SJSA1 (cell line): ENCODE measurements at regions not wholly inside any gene's neighbourhood (a gene's known extent, or its start where the extent isn't known, plus 50 kb on each side); places are given as distances from the start of the nearest gene placed in this dataset.

Experiments used
- DNase-seq, 2 experiments: peaks; one replicate each; pipeline ENCODE4 v3.0.0-alpha.2; 2015 to 2020; ENCODE audit warnings: low spot score in 2 of 2, low read depth in 1 of 2
- H3K27ac ChIP-seq: fragments of 250-450 bp; sonication (Bioruptor Pico); 2 replicates; pipeline ENCODE4 v1.5.1; 2020; ENCODE audit warnings: mild to moderate bottlenecking, moderate library complexity
- H3K27me3 ChIP-seq: fragments of 250-450 bp; sonication (Bioruptor Pico); replicated peaks from 2 replicates; pipeline ENCODE4 v1.5.1; 2020; ENCODE audit warnings: mild to moderate bottlenecking, moderate library complexity
- H3K36me3 ChIP-seq: fragments of 250-450 bp; sonication (Bioruptor Pico); 2 replicates; pipeline ENCODE4 v1.5.1; 2020; ENCODE audit warnings: mild to moderate bottlenecking
- H3K4me1 ChIP-seq: fragments of 250-450 bp; sonication (Bioruptor Pico); replicated peaks from 2 replicates; pipeline ENCODE4 v1.6.1; 2021; ENCODE audit warnings: mild to moderate bottlenecking
- H3K4me3 ChIP-seq: fragments of 250-450 bp; sonication (Bioruptor Pico); 2 replicates; pipeline ENCODE4 v1.5.1; 2020; ENCODE audit warnings: mild to moderate bottlenecking
- H3K9me3 ChIP-seq: fragments of 250-450 bp; sonication (Bioruptor Pico); replicated peaks from 2 replicates; pipeline ENCODE4 v1.5.1; 2020; ENCODE audit warnings: mild to moderate bottlenecking

DNA sequence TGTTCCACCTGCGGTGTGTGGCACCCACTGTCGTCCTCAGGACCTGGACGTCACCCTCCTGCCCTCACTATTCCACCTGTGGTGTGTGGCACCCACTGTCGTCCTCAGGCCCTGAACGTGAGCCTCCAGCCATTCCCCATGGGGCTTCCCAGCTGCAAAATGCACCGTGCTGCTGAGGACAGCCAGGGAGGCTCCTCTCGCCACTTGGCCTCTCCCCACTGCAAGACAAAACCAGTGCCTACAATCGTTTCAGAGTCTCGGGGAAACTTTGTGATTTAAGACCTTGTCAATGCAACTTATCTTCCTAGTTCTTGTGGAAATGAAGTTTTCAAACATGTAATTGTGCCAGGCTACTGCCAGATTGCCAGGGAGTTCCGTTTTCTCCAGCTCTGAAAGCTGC is 319.3 kb upstream of the SALL3 start:
- Histone ChIP-seq H3K4me1 (no peaks in the 10 kb centered on the region), H3K27ac (no peak overlapping the region), H3K4me3 (no peak overlapping the region), H3K27me3 (no peaks in the 10 kb centered on the region), H3K9me3 (peaks cover 18% of the 10 kb centered on the region), H3K36me3 (no peaks in the 10 kb centered on the region)
- DNase-seq, result no peak

- H3K4me1 ChIP-seq, result no peaks in the 10 kb centered on the region
- peaks cover 9% of the 10 kb centered on the region for H3K9me3 ChIP-seq
- H3K4me3 ChIP-seq, result no peak overlapping the region
- H3K27me3 ChIP-seq, result no peaks in the 10 kb centered on the region
- no peak overlapping the region for H3K27ac ChIP-seq
- H3K36me3 ChIP-seq, result no peaks in the 10 kb centered on the region
- peak in 1 of 2 experiments; percentile 19 for DNase-seq
These were observed 318.3 kb upstream of the SALL3 start for GRCh38 chr18:78661316-78661715.

DNA sequence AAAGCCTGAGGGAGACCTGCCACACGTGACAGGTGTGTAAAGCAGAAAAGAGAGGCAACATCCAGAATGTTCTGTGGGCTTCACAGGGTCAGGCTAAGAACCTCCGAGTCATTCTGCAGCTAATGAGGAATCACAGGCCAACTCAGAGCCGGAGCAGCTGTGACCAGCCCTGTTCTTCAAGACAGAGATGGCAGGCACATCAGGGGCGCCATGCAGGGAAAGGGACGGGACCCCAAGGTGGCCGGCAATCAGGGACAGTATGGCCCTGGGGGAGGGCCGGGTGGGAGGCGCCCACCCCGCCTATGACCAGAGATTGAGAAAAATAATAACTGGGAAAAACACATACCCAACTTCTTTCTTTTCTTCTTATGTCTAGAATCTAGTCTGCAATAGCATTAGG is 316.7 kb upstream of the SALL3 start:
- no peak overlapping the region for H3K4me3 ChIP-seq
- H3K4me1 ChIP-seq, result no peaks in the 10 kb centered on the region
- peaks cover 7% of the 10 kb centered on the region for H3K9me3 ChIP-seq
- no peak overlapping the region for H3K27ac ChIP-seq
- no peak for DNase-seq
- no peaks in the 10 kb centered on the region for H3K27me3 ChIP-seq
- no peaks in the 10 kb centered on the region for H3K36me3 ChIP-seq

GRCh38 chr18:78664048-78664447 is 315.6 kb upstream of the SALL3 start:
- Histone ChIP-seq H3K4me3 (no peak overlapping the region), H3K4me1 (no peaks in the 10 kb centered on the region), H3K9me3 (peaks cover 11% of the 10 kb centered on the region), H3K36me3 (no peaks in the 10 kb centered on the region), H3K27me3 (no peaks in the 10 kb centered on the region), H3K27ac (no peak overlapping the region)
- no peak for DNase-seq

DNA sequence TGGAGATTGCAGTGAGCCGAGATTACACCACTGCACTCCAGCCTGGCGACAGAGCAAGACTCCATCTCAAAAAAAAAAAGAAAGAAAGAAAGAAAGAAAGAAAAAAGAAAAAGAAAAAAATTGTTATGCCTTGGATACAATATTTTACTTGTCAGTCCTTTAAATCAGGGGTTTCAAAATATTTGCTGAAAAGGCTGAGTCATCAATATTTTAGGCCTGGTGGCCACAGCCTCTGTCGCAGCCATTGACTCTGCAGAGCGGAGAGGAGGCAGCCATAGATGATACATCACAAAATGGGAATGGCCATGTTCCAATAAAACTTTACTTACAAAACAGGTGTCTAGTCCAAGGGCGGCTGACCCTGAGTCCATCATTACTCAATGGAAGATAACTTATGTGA is 314.8 kb upstream of the SALL3 start:
- Histone ChIP-seq H3K27me3 (no peaks in the 10 kb centered on the region), H3K27ac (no peak overlapping the region), H3K9me3 (peaks cover 7% of the 10 kb centered on the region), H3K4me3 (no peak overlapping the region), H3K4me1 (no peaks in the 10 kb centered on the region), H3K36me3 (no peaks in the 10 kb centered on the region)
- no peak for DNase-seq

DNA sequence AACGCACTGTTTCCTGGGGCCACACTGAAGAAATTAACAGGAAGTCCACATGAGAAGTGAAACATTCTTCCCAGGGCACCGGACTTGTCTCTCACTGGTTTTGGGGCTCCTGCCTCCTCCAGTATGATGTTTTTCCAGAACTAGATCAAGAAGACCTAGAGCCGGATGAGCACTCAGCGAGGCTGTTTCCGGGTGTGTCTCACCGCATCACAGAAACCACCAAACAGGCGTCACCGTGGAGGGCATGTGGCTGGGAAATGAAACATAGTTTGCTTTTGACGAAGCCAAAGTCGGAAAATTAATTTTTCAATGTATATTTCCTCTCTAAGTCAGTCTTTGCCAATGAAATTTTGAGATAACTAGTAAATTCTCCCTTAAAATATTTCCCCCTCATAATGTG is 314.0 kb upstream of the SALL3 start:
- Histone ChIP-seq H3K27me3 (no peaks in the 10 kb centered on the region), H3K27ac (no peak overlapping the region), H3K4me1 (no peaks in the 10 kb centered on the region), H3K9me3 (peaks cover 7% of the 10 kb centered on the region), H3K4me3 (no peak overlapping the region), H3K36me3 (no peaks in the 10 kb centered on the region)
- no peak for DNase-seq

DNA sequence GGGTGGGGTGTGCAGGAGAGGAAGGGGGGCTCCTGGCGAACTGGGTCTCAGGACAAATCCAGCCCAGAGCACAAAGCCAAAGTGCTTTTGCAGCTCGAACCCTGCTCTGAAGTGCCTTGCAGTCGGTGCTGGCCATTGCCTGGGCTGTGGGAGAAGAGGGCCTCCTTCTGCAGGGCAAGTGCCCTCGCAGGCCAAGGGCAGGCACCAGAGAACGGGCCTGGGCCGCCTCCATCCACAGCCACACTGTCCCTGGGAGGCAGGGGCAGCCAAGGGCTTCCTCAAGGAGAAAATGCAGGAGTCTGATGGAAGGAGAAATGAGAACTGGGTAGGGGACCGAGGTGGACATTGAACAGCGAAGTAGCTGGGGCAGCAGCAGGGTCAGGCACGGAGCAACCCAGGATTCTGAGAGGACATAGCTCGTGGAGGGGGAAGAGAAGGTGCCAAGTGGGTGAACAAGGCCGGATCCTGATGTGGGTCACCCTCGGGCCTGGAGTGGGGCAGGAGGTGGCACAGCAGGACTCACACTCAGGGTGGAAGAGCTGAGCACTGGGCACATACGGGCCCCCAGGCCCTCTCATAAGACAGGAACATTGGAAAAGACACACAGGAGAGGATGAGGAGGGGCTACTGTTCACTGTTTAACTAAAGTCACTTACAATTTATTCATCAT is 312.8 kb upstream of the SALL3 start:
- H3K4me3 ChIP-seq, result no peak overlapping the region
- no peak overlapping the region for H3K27ac ChIP-seq
- peaks cover 11% of the 10 kb centered on the region for H3K9me3 ChIP-seq
- H3K27me3 ChIP-seq, result no peaks in the 10 kb centered on the region
- no peaks in the 10 kb centered on the region for H3K36me3 ChIP-seq
- no peak for DNase-seq
- H3K4me1 ChIP-seq, result no peaks in the 10 kb centered on the region

DNA sequence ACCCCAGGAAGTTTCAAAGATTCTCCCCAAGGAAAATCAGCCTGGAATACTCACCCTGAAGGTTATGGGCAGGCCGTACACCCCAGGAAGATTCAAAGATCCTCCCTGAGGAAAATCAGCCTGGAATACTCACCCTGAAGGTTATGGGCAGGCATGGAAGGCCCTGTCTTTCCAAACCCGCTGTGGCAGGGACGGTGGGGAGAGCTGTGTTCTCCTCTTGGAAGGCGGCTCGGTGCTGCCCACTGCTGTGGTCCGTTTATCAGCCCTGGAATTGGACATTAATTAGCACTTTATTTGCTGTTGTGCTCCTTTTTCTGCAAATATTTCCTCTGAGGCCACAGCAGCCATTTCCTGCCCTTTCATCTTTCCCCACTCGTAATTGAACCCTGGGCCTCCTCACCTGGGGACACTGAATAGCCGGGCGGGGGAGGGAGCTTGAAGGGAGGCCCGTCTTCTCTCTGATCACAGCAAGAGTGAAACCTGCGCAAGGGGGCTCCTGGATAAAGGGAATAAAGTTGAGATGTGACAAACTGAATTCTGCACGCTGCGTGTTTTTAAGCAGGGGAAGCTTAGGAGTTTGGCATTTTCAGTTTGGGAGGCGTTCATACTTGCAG is 308.7 kb upstream of the SALL3 start:
- peaks cover 16% of the 10 kb centered on the region for H3K9me3 ChIP-seq
- H3K27ac ChIP-seq, result no peak overlapping the region
- H3K36me3 ChIP-seq, result no peaks in the 10 kb centered on the region
- no peaks in the 10 kb centered on the region for H3K27me3 ChIP-seq
- no peak for DNase-seq
- no peak overlapping the region for H3K4me3 ChIP-seq
- no peaks in the 10 kb centered on the region for H3K4me1 ChIP-seq

DNA sequence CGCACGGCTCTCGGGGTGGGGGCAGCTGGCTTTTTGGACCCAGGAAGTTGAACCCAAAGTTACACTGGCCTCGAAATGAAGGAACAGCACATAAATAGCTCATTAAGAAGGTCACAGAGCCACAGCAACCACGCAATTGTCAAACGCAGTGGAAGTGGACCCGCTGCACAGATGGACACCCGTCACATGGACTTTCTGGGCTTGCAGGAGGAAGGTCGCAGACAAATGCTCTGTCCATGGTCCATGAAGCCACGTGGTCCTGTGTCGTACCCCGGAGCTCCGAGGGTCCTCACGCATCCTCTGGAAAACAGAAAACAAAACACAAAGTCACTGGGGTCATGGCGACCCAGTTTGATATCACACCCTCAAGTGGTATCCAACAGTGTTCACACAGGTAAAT is 308.1 kb upstream of the SALL3 start:
- no peaks in the 10 kb centered on the region for H3K36me3 ChIP-seq
- H3K4me1 ChIP-seq, result no peaks in the 10 kb centered on the region
- no peaks in the 10 kb centered on the region for H3K27me3 ChIP-seq
- no peak for DNase-seq
- H3K4me3 ChIP-seq, result no peak overlapping the region
- H3K27ac ChIP-seq, result no peak overlapping the region
- H3K9me3 ChIP-seq, result peaks cover 16% of the 10 kb centered on the region

DNA sequence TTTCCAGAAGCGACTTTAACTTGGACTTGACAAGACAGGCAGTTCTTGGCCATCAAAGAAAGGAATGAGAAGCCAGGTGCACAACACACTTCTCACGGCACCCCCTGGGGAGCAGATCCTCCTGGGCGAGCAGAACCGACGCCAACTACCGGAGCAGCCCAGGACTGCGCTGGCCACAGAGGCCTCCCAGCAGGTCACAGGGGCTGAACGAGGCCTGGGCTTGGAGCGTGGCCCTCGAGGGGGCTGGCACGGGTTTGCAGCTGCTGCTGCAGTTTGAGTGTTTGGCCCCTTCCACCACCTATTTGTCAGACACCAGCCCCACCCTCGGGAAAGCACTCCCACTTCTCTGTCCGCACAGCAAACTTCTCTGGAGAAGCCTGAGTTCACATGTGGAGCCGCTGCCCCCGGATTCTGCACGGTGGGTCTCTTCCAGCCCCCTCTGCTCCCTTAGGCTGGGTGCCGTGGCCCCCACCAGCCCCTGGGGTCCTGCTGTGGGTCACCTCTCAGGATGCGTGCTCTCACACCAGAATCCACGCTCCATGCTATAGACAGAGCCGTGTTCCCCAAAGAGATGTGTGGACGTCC is 306.7 kb upstream of the SALL3 start:
- no peak for DNase-seq
- peaks cover 16% of the 10 kb centered on the region for H3K9me3 ChIP-seq
- H3K4me1 ChIP-seq, result no peaks in the 10 kb centered on the region
- no peak overlapping the region for H3K4me3 ChIP-seq
- no peaks in the 10 kb centered on the region for H3K27me3 ChIP-seq
- no peak overlapping the region for H3K27ac ChIP-seq
- H3K36me3 ChIP-seq, result no peaks in the 10 kb centered on the region

DNA sequence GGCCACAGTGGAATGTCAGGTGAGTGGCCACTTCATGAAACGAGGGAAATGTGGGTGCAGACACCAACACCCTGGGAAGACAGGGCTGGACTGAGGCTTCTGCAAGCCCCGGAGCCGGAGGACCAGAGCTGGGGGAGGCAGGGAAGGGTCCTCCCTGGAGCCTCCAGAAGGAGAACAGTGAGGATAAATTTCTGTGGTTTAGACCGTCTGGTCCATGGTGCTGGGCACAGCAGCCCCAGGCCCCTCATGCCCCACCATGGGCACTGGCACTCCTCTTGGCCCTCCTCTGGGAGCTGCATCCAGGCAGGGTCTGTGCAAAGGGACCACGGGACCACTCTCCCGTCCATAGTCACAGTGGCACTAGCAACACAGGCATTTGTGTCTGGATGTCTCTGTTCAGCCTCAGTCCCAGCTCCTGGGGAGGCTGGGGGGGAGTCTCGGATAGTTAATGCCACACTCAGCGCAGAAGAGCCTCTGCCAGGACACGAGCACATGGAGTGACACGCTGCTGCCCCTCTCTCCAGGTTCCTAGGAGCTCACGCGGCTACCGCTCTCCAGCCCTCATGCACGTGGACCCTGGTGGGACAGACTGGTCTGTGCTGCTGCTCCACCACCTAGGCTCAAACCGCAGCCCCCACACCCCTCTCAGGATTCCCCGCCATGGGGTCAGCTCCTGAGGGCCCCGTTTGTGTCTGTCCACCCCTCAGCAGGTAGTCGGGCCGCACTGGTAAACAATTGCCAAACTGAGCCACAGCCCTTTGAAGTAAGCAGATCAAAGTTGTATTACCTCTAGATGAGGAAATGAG is 305.9 kb upstream of the SALL3 start:
- peaks cover 18% of the 10 kb centered on the region for H3K9me3 ChIP-seq
- H3K27ac ChIP-seq, result no peak overlapping the region
- H3K4me3 ChIP-seq, result no peak overlapping the region
- H3K4me1 ChIP-seq, result no peaks in the 10 kb centered on the region
- no peaks in the 10 kb centered on the region for H3K27me3 ChIP-seq
- DNase-seq, result no peak
- H3K36me3 ChIP-seq, result no peaks in the 10 kb centered on the region

GRCh38 chr18:78675231-78675630 is 304.4 kb upstream of the SALL3 start:
- Histone ChIP-seq H3K27ac (no peak overlapping the region), H3K4me1 (no peaks in the 10 kb centered on the region), H3K36me3 (no peaks in the 10 kb centered on the region), H3K4me3 (no peak overlapping the region), H3K9me3 (peaks cover 15% of the 10 kb centered on the region), H3K27me3 (no peaks in the 10 kb centered on the region)
- DNase-seq, result no peak

DNA sequence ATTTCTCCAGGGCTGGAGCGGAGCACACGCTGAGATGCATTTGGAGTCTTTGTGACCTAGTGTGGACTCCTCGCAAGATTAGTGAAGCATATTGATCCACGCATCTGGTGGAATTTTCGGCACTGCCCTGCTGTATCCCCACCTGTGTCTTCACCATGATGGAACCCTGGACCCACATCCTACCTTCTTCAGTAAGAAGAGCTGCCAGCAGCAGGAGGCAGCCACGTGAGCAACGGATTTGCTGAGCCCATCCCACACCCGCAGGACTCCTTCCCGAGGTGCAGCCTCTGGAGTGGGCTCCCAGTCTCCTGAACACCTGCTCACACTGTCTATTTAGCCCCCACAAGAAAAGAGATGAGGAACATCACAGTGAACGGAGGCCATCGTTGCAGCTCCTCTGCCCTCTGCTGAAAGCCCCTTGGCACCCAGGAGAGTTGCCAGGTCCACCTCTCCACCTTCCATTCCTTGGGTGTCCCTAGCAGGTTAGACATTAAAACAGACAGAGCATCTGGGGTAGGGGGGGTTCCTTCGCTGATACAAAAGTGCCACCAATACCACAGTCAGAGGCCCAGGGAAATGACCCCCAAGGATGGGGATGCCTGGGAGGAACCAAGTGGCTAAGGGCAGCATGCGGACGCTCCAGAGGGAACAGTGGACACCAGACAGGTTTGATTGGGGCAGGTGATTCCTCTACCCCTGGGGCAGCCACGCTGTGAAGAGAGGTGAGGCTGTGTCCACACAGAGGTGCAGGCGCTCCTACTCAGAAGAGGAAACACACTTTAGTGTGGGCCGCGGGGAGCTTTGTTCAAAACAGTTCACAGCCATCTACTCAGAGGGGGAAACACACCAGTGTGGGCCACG is 302.8 kb upstream of the SALL3 start:
- no peak overlapping the region for H3K4me3 ChIP-seq
- no peak overlapping the region for H3K27ac ChIP-seq
- no peak for DNase-seq
- H3K9me3 ChIP-seq, result peaks cover 11% of the 10 kb centered on the region
- H3K36me3 ChIP-seq, result no peaks in the 10 kb centered on the region
- H3K4me1 ChIP-seq, result no peaks in the 10 kb centered on the region
- H3K27me3 ChIP-seq, result no peaks in the 10 kb centered on the region
